HG02870 (cell line): ENCODE measurements at regions not wholly inside any gene's neighbourhood (a gene's known extent, or its start where the extent isn't known, plus 50 kb on each side); places are given as distances from the start of the nearest gene placed in this dataset.

ENCODE experiments used
- ATAC-seq: cut with Tn5 transposase; IDR thresholded peaks from one replicate; pipeline ENCODE4 v1.9.1; 2021; ENCODE audit warnings: mild to moderate bottlenecking, moderate library complexity; ENCODE audit not compliant: unreplicated experiment

DNA sequence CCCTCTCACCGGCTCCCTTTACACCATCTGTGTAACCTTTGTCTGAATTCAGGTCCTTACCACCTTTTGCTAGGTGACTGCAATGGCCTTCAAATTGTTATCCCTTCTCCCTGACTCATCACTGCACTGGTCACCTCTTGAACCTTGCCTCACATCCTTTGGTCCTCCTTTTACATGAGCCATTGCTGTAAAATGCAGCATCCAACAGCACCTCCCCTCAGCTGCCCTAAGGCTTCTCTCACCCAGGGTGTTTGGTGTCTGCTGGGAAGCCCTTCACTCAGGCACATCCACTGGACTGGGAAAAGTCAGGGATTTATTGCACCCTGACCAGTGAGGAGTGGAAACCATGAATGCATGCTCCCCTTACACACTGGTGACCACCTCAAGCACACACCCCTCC lies 192.5 kb upstream of the GATB start:
- ATAC-seq: no peak

DNA sequence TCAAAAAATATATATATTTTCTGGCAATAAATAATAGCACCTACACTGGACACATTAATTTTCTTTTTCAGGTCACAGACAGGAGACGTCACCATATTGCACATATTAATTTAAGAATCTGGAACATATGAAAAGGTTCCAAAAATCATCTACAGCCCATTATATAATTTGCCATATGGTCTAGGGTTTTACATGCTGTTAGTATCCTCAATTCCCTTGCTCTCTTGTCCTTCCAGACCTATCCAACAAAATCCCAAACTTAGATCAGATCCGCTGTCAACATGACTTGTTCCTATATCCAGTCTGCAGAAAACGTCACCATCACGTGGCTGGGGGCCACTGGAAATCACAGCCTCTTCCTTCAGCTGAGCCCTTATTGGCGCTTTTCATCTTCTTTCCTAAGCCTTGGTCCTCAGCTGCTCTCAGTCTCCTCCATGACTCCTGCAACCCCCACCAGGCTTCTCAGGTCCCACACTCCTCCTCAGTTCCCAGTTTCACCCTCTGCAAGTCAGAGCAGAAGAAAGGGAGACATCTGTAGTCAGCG lies 192.0 kb upstream of the GATB start:
- no peak for ATAC-seq

DNA sequence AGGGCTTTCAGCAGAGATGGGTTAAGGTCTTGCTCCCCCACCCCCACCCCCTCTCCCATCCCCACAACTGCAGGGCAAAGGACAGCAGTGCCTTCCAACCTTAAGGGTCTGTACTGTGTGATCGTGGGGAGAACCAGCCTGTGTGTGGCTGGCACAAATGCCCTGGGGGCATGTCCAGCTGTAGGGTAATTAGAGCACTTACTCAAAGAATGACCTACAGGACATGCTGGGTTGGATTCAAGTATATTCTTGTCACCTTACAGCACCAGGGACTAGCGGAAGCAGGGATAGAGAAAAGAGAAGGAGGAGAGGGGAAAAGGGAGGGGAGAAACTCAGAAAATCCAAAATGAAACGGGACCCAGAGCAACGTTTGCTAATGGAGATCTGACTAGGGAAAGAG lies 191.3 kb upstream of the GATB start:
- no peak for ATAC-seq

DNA sequence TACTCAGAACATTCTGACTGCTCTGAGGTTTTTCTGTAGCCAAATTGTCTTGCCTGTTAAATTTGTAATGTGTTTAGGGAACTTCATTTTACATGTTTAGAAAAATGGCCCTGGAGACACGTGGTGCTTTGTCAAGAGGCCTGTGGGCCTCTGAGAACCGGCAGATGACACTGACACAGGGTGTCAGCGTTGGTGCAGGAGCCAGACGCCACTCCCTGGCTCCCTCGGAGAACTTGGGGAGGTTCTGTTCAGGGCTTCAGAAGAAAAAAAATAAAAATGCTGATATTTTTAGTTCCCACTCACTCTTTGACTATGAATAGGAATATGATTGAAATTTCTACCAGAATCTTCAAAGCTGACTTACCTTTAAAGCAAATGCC lies 190.9 kb upstream of the GATB start:
- no peak for ATAC-seq

DNA sequence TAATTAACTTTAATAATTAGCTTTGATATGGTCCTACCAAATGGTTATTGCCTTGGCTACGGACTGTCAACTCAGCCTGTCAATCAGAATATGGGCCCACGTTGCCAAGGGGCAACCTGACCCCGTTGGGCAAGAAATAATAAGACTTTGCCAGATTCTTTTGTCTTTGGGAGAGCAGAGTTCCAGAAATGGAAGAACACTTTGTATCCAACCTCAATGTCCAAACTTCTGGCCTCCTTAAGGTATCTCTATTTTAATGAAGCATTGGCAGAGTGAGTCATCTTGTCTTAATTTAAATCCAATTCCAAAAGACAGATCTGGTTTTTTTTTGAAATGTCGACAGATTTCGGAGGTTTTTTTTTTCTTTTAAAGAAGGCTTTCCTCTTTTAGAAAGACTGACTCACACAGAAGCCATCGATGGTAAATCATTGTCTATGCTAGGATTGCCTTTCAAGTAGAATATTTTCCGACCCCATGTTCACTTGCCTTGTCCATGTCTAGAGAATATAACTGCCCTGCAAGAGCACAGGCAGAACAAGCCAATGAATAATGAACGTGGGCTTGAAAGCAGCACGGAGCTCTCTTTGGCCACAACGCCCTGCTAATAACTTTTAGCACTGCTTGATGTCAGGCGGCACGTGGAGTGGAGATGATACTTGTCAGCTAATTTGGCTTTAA lies 190.3 kb upstream of the GATB start:
- ATAC-seq: no peak

DNA sequence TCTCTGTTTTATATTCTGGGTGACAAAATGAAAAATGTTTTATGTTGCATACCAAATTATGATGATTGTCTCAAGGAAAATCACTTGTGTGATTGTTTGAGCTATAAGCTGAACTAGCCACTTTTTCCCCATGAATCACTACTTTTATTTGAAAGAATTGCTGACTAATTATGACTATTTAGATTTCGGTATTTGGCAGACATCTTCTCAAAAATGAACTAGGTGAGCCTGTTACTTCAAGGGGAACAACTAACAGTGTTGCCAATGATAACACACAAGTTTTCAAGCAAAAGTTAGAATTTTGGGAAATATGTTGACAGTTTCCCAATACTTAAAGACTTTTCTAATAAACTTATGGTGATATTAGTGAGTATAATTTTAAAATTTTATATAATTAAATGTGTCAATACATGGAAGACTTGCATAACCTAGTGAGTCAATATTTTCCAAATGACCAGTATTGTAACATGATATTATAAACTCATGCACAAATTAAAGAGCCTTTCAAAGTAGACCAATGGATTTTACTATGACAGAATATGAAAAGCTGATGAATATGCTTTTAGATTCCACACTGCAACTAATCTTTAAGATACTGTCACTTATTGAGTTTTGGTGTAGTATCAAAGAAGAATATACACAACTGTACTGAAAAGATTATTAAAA lies 187.7 kb upstream of the GATB start:
- ATAC-seq: no peak

DNA sequence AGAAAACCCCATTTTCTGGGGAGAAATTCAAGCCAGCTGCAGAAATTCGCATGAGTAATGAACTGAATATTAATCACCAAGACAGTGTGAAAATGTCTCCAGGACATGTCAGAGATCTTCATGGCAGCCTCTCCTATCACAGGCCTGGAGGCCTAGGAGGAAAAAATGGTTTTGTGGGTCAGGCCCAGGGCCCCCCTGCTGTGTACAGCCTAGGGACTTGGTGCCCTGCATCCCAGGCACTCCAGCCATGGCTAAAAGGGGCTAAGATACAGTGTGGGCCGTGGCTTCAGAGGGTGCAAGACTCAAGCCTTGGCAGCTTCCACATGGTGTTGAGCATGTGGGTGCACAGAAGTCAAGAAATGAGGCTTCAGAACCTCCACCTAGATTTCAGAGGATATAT lies 185.9 kb upstream of the GATB start:
- ATAC-seq: no peak

DNA sequence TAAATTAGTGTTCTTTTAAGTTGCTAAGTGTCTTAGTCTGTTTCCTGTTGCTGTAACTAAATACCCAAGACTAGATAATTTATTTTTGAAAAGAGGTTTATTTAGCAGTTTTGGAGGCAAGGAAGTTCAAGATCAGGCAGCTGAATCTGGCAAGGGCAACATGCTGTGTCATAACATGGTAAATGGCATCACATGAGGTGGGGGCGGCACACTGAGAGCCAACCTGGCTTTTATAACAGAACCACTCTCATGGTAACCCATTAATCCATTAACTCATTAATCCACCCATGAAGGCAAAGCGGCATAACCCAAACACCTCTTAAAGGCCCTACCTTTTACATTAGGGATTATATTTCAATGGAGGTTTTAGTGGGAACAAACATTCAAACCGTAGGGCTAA lies 182.2 kb upstream of the GATB start:
- ATAC-seq: no peak

DNA sequence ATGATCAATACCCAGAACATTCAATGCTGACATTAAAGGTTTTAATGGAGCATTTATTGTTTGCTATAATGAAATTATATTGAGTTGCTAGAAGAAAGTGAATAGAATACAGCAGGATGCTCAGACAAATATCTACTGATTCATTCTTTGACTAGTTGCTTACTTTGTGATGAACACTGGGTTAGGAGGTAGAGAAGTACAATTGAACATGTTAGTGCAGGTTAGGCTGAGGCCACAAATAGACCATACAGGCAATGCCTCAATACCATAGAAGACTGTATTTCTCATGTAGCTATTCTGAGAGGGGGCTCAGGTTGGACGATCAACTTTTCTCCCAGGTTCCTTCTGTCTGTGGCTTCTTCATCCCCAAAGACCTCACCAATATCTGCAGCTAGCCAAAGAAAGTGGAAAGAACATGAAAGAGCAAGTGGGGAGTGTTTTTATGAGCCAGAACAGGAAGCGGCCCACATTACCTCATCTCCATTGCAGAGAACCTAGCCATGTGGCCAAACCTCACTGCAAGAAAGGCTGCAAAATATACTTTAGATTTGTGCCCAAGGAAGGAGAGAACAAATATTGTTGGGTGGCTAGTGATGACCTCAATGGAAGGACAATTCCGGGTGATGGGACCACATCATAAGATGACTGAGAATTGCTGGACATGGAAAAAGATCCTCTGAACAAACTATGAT lies 180.3 kb upstream of the GATB start:
- ATAC-seq: no peak

DNA sequence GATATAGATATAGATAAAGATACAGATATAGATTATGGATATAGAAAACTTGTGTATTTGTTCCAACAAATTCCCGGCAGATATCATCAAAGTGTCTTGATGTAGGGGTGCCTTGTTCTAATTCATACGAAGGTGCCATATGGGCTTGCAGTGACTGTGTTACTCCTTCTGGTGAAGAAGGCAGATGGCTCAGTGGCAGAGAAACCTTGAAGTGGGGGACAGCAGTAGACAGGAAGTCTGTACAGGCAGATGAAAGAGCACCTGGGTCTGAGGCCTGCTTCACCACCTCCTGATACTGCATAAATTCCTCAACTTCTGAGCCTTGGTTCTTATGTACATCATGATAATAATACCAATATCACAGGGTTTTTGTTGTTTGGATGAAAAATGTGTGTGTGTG lies 179.5 kb upstream of the GATB start:
- ATAC-seq: no peak

DNA sequence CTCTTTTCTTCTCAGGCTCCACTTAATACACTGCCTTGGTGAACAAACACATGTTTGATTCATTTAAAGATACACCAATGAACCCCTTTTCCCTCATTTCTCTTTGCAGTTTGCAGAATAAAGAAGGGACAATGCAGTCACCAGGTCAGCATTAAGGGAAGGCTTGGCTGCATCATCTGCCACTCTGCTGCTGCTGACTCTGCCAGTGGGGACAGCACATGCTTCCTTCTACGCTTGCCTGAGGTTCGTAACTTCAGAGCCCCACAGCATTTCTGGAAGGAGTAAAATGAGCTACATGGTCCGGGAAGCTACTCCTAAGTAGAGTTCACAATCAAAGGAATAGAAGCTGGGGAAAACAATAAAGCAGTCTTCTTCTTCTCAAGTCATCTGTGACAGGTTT lies 178.9 kb upstream of the GATB start:
- no peak for ATAC-seq

DNA sequence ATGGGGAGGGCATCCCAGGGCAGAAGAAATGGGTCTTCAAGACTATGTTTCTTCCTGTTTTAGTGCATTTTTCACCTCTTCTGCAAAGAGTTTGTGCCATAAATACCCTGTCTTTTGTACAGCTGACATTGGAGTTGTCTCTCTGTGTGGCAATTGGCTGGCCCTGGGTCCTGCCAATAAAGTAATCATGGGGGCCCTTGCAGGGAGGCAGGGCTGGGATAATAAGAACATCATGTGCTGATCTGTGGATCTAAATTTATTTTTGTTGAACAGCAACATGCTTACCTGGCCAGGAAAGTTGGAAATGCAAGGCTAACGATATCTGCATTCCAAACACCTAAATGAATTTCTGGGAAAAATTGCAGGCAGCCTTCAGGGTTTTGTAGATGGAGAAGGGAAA lies 174.6 kb upstream of the GATB start:
- ATAC-seq: no peak

DNA sequence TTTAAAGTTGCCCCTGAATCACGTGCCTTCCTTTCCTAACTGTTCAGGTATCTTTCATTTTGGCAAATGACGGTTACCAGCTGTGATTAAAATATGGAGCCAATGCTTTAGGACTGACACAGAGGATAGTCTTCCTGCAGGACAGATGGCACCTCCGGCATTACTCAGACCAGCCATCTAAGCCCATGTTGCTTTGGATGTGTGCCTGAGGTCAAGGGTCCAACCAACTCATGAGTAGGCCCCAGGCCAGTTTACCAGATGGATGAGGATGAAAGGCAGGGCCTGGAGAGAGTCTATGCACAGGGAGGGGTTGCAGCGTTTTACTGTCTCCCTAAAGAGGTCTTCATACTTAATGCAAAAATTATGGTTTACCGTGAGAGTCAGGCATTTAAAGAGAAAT lies 174.0 kb upstream of the GATB start:
- ATAC-seq: no peak

DNA sequence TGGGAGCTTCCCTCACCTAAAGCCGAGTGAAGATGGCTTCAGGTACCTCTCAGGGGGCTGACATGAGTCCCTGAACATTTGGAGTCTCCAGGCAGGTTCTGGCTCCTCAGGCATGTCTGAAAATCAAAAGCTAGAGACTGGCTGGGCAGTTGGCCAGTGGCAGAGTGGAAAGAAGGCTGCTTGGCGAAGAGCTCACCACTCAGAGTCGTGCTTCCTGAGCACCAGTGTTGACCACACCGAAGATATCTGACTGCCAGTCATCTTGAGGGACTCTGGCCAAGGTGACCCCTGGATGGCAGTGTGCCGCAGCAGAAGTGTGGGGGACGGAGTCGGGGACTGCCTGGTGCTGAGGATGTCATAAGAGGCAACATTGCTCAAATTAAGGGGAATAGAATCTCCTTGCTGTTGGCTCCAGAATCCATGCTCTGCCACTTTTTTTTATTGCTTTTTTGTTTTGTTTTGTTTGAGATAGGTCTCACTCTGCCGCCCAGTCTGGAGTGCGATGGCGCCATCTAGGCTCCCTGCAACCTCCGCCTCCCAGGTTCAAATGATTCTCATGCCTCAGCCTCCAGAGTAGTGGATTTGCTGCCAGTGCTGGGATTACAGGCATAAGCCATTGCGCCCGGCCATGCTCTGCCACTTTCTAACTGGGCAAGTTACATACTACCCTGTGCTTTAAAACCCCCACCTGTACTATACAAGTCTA lies 172.5 kb upstream of the GATB start:
- ATAC-seq: no peak

DNA sequence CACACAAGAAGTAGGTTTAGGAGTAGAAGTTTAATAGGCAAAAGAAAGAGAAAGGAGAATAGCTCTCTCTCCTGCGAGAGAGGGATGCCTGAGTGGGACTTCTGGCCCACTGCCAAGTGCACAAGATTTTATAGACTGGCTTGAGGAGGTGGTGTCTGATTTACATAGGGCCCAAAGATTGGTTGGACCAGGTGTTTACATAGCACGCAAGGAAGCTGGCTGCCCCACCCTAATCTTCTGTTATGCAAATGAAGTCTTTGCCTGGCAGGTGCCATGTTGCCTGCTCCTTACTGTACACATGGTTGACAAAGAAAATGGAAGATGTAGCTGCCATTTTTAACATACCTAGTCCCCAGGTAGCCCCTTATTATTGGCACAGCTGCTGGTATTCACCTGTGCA lies 170.8 kb upstream of the GATB start:
- no peak for ATAC-seq

DNA sequence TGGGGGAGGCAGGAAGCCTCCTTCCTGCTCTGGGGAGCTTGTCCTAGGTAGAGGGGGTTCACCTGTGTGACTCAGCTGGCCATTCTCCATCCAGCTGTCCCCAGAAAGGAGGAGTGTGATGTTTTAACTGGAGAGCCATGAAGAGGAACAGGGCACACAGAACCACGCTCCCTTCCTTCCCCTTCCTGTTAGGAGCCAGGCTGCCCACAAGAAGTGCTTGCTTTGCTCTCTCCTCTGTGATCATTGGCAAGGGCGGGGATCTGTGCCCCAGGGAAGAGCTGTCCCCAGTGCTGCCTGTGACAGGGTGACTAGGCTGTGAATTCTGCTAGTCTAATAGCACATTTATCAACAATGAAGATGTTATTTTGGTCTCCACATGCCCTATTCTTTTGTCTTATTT lies 169.6 kb upstream of the GATB start:
- ATAC-seq: no peak

DNA sequence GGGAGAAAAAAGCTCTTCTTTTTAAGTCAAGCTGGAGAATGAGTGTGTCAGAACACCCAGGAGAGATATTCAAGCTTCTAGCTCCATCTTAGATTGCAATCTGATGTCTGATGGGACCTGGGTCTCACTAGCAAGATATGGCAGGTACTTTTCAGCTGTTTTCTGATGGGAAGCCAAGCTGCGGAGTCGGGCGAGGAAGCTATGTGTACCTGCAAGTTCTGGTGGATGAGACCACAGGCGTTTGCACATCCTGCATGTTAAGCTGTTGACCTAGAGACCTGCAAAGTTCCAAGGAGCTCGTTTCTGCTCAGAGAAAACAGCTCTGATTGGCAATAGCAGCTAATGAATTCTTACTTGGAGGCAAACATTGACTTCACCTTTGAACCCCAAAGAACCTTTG lies 167.3 kb upstream of the GATB start:
- no peak for ATAC-seq

DNA sequence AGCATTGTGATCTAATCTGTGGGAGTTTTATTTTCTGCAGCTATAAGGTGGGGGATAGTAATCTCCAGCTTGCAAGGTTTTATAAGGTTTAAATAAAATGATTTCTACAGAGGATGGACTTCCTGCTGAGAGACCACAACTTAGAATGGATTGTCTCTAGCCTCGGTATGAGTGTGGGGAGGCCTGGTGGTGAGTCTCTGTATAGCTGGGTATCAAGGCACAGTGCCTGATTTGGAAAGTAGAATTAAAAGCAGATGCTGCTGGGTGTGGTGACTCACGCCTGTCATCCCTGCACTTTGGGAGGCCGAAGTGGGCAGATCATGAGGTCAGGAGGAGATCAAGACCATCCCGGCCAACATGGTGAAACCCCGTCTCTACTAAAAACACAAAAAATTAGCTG lies 162.0 kb upstream of the GATB start:
- no peak for ATAC-seq

DNA sequence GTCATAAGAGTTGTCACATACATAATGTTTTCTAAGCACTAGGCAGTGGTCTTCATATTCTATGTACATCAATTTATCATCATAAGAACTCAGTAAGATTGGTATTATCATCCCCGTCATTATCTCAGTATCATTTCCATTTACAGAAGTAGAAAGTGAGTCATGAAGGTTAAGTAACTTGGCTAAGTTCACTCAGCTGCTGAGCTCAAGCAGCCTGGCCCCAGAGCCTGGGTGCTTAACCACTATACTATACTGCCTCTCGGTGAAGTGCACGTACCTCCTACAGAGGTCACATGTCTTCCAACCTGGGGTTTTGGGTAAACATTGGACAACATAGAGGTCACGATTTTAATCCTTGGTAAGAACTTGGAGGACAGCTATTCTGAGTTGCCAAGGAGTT lies 161.5 kb upstream of the GATB start:
- no peak for ATAC-seq

DNA sequence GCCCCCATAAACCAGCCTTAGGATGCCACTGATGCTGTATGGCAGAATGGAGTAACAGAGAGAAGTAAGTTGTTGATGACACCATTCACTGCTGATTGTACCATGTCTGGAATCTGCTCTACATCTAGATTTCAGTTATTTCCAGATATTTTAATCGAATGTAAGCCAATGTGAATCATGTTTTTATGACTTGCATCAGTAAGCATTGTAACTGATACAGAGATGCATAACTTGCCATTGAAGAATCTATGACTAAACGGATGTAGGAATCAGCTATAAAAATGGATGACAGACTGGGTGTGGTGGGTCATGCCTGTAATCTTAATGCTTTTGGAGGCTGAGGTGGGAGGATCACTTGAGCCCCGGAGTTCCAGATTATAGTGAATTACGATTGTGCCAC lies 161.0 kb upstream of the GATB start:
- no peak for ATAC-seq

DNA sequence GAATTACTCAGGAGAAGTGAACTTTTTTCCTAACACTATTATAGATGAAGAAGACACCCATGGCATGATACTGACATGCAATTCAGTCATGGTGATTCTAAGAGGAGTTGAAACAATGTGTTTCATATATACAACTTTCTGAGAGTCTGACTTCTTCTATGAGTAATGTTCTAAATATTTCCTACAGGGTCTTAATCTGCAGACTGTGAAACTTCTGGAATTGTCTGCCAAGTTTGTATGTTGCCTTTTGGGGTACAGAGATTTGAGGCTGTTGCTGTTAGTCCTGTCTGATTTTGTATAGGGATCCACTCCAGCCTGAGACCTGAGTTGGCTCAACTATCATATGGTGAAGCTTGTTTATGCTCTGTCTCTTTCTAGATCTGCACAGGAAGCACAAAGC lies 160.6 kb upstream of the GATB start:
- no peak for ATAC-seq
